HEK293 (cell line): ENCODE measurements at regions not wholly inside any gene's neighbourhood (a gene's known extent, or its start where the extent isn't known, plus 50 kb on each side); places are given as distances from the start of the nearest gene placed in this dataset.

Source experiments
- CTCF ChIA-PET: fragments of 350-600 bp; formaldehyde crosslinking; extraction: SDS; loops from one replicate; lab custom pipeline; 2021; ENCODE audit warnings: antibody characterized with exemption; lab: Yijun Ruan, JAX
- POLR2A ChIA-PET: fragments of 300-600 bp; formaldehyde crosslinking; extraction: SDS; loops from one replicate; lab custom pipeline; 2020; ENCODE audit warnings: antibody characterized with exemption, inconsistent platforms; lab: Yijun Ruan, JAX
- H3K27ac ChIP-seq: fragments of 200-500 bp; sonication (Bioruptor generic); 2 replicates; pipeline ENCODE4 v1.5.1; 2014; ENCODE audit warnings: low read depth, low read length, control low read depth, inconsistent platforms; ENCODE audit errors: extremely low read depth
- H3K36me3 ChIP-seq, 2 experiments: fragments of 200-500 bp in 1 of 2; sonication (Bioruptor generic) in 1 of 2; 1 replicate in 1 of 2; 2 replicates in 1 of 2; pipeline ENCODE4 v1.5.1; 2014 to 2017; ENCODE audit warnings: inconsistent platforms in 2 of 2, low read length in 2 of 2; ENCODE audit not compliant: control insufficient read depth in 2 of 2, insufficient read depth in 1 of 2
- H3K4me1 ChIP-seq: fragments of 200-500 bp; sonication (Bioruptor generic); 2 replicates; pipeline ENCODE4 v1.5.1; 2014; ENCODE audit warnings: mild to moderate bottlenecking, low read length, inconsistent platforms; ENCODE audit not compliant: control insufficient read depth, insufficient read depth
- H3K4me3 ChIP-seq: 2 replicates; pipeline ENCODE4 v1.5.1; 2011; ENCODE audit warnings: low read depth, mild to moderate bottlenecking, control low read depth, low read length, moderate library complexity
- H3K9me3 ChIP-seq: fragments of 200-500 bp; sonication (Bioruptor generic); 2 replicates; pipeline ENCODE4 v1.5.1; 2014; ENCODE audit warnings: low read depth, low read length, inconsistent platforms; ENCODE audit not compliant: control insufficient read depth, insufficient read depth
- FEZF1 ChIP-seq: fragments of 450-650 bp; formaldehyde crosslinking; IDR thresholded peaks from 2 replicates; pipeline ENCODE4 v1.5.1; 2016; ENCODE audit warnings: missing biosample characterization, missing genetic modification characterization
- KLF1 ChIP-seq: fragments of 450-650 bp; formaldehyde crosslinking; IDR thresholded peaks from 2 replicates; pipeline ENCODE4 v1.5.1; 2016; ENCODE audit warnings: missing biosample characterization, missing genetic modification characterization
- MZF1 ChIP-seq: fragments of 450-650 bp; formaldehyde crosslinking; IDR thresholded peaks from 2 replicates; pipeline ENCODE4 v1.5.1; 2017; ENCODE audit warnings: missing biosample characterization, missing genetic modification characterization, borderline replicate concordance
- SETDB1 ChIP-seq: IDR thresholded peaks from one replicate; pipeline ENCODE4 v1.6.1; 2017; ENCODE audit warnings: mild to moderate bottlenecking, low read length, moderate library complexity, mixed read lengths; ENCODE audit not compliant: insufficient read length
- WT1 ChIP-seq: fragments of 450-650 bp; formaldehyde crosslinking; IDR thresholded peaks from 2 replicates; pipeline ENCODE4 v1.5.1; 2016; ENCODE audit warnings: missing biosample characterization, missing genetic modification characterization
- ZBTB20 ChIP-seq: fragments of 450-650 bp; formaldehyde crosslinking; IDR thresholded peaks from 2 replicates; pipeline ENCODE4 v1.5.1; 2016; ENCODE audit warnings: missing biosample characterization, missing genetic modification characterization
- ZBTB48 ChIP-seq: fragments of 450-650 bp; formaldehyde crosslinking; IDR thresholded peaks from 2 replicates; pipeline ENCODE4 v1.5.1; 2016; ENCODE audit warnings: missing biosample characterization, missing genetic modification characterization
- ZFP41 ChIP-seq: fragments of 450-650 bp; formaldehyde crosslinking; IDR thresholded peaks from 2 replicates; pipeline ENCODE4 v1.5.1; 2016; ENCODE audit warnings: missing biosample characterization, missing genetic modification characterization, borderline replicate concordance
- ZIC2 ChIP-seq: fragments of 450-650 bp; formaldehyde crosslinking; IDR thresholded peaks from 2 replicates; pipeline ENCODE4 v1.5.1; 2016; ENCODE audit warnings: missing biosample characterization, missing genetic modification characterization
- ZNF114 ChIP-seq: fragments of 450-650 bp; formaldehyde crosslinking; IDR thresholded peaks from 2 replicates; pipeline ENCODE4 v1.5.0; 2017; ENCODE audit warnings: missing biosample characterization, missing genetic modification characterization
- ZNF202 ChIP-seq: fragments of 450-650 bp; formaldehyde crosslinking; IDR thresholded peaks from 2 replicates; pipeline ENCODE4 v1.5.1; 2016; ENCODE audit warnings: missing biosample characterization, missing genetic modification characterization, borderline replicate concordance
- ZNF266 ChIP-seq: fragments of 450-650 bp; formaldehyde crosslinking; IDR thresholded peaks from 2 replicates; pipeline ENCODE4 v1.5.1; 2016; ENCODE audit warnings: missing biosample characterization, missing genetic modification characterization, low read depth
- ZNF335 ChIP-seq: fragments of 450-650 bp; formaldehyde crosslinking; conservative IDR thresholded peaks from 2 replicates; pipeline ENCODE4 v1.5.1; 2016; ENCODE audit warnings: missing biosample characterization, missing genetic modification characterization
- ZNF416 ChIP-seq: fragments of 450-650 bp; formaldehyde crosslinking; IDR thresholded peaks from 2 replicates; pipeline ENCODE4 v1.5.1; 2016; ENCODE audit warnings: missing biosample characterization, missing genetic modification characterization
- ZNF510 ChIP-seq: fragments of 450-650 bp; formaldehyde crosslinking; IDR thresholded peaks from 2 replicates; pipeline ENCODE4 v1.5.1; 2018; ENCODE audit warnings: mild to moderate bottlenecking, missing genetic modification characterization, missing biosample characterization; ENCODE audit not compliant: insufficient replicate concordance
- ZNF621 ChIP-seq: fragments of 450-650 bp; formaldehyde crosslinking; IDR thresholded peaks from 2 replicates; pipeline ENCODE4 v1.5.1; 2017; ENCODE audit warnings: missing biosample characterization, missing genetic modification characterization
- ZNF658 ChIP-seq: fragments of 450-650 bp; formaldehyde crosslinking; IDR thresholded peaks from 2 replicates; pipeline ENCODE4; 2016; ENCODE audit warnings: missing biosample characterization, missing genetic modification characterization
- ZNF777 ChIP-seq: fragments of 450-650 bp; formaldehyde crosslinking; IDR thresholded peaks from 2 replicates; pipeline ENCODE4 v1.5.1; 2017; ENCODE audit warnings: missing biosample characterization, missing genetic modification characterization, borderline replicate concordance
- ZNF785 ChIP-seq: fragments of 450-650 bp; formaldehyde crosslinking; IDR thresholded peaks from 2 replicates; pipeline ENCODE4 v1.5.1; 2016; ENCODE audit warnings: missing biosample characterization, missing genetic modification characterization
- TF ChIP-seq, protein P1 (sequence below): fragments of 450-650 bp; formaldehyde crosslinking; IDR thresholded peaks from 2 replicates; pipeline ENCODE4 v1.5.1; 2016; ENCODE audit warnings: missing biosample characterization, missing genetic modification characterization
- TF ChIP-seq, protein P2 (sequence below): fragments of 450-650 bp; formaldehyde crosslinking; IDR thresholded peaks from 2 replicates; pipeline ENCODE4 v1.5.1; 2016; ENCODE audit warnings: missing biosample characterization, missing genetic modification characterization
- TF ChIP-seq, protein P3 (sequence below): fragments of 450-650 bp; formaldehyde crosslinking; IDR thresholded peaks from 2 replicates; pipeline ENCODE4 v1.5.1; 2016; ENCODE audit warnings: missing biosample characterization, missing genetic modification characterization
- TF ChIP-seq, protein P4 (sequence below): fragments of 450-650 bp; formaldehyde crosslinking; IDR thresholded peaks from 2 replicates; pipeline ENCODE4 v1.5.1; 2016; ENCODE audit warnings: missing biosample characterization, missing genetic modification characterization
- TF ChIP-seq, protein P5 (sequence below): fragments of 450-650 bp; formaldehyde crosslinking; IDR thresholded peaks from 2 replicates; pipeline ENCODE4 v1.5.1; 2016; ENCODE audit warnings: missing biosample characterization, missing genetic modification characterization
- TF ChIP-seq, protein P6 (sequence below): fragments of 450-650 bp; formaldehyde crosslinking; IDR thresholded peaks from 2 replicates; pipeline ENCODE4 v1.5.1; 2017; ENCODE audit warnings: missing biosample characterization, missing genetic modification characterization

DNA sequence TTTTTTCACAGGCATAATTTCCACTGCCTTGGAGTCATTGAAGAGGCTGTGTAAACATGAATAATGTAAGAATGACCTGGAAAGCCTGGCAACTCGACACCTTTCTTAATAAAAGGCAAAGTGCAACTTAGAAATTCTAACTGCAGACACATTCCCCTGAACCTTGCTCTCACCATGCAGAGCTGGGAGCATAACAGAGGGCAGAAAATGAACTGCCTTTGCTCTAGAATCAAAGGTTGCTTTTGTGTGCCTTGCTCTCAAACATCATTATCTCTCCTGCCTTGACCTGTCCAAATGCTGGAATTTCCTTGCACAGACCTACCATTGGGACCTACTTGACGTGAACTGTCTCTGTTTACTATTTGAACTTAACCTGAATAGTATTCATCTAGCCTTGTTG, 462.0 kb upstream of the ZNF462 start:
- Histone ChIP-seq H3K9me3 (no peaks in the 10 kb centered on the region), H3K36me3 (no peaks in the 10 kb centered on the region), H3K4me3 (no peak overlapping the region), H3K4me1 (no peaks in the 10 kb centered on the region), H3K27ac (no peak overlapping the region)
- ChIA-PET POLR2A (no interaction called here), CTCF (interaction anchor here (1.7 kb wide), 1 partner anchor 8 kb away, joined by 4 read pairs; no protein-coding TSS in a partner anchor)
- TF ChIP-seq ZNF785 (tag by site-specific recombination) (no peak), ZFP41 (no peak), ZNF777 (tag by site-specific recombination) (no peak), ZNF114 (tag by site-specific recombination) (no peak), ZBTB48 (no peak), ZNF621 (tag by site-specific recombination) (no peak), ZIC2 (no peak), KLF1 (no peak), ZNF658 (no peak), MZF1 (tag by site-specific recombination) (no peak)
- TF ChIP-seq, protein P1, sequence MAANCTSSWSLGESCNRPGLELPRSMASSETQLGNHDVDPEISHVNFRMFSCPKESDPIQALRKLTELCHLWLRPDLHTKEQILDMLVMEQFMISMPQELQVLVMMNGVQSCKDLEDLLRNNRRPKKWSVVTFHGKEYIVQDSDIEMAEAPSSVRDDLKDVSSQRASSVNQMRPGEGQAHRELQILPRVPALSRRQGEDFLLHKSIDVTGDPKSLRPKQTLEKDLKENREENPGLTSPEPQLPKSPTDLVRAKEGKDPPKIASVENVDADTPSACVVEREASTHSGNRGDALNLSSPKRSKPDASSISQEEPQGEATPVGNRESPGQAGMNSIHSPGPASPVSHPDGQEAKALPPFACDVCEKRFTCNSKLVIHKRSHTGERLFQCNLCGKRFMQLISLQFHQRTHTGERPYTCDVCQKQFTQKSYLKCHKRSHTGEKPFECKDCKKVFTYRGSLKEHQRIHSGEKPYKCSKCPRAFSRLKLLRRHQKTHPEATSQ (tag by site-specific recombination), result no peak
- TF ChIP-seq, protein P2, sequence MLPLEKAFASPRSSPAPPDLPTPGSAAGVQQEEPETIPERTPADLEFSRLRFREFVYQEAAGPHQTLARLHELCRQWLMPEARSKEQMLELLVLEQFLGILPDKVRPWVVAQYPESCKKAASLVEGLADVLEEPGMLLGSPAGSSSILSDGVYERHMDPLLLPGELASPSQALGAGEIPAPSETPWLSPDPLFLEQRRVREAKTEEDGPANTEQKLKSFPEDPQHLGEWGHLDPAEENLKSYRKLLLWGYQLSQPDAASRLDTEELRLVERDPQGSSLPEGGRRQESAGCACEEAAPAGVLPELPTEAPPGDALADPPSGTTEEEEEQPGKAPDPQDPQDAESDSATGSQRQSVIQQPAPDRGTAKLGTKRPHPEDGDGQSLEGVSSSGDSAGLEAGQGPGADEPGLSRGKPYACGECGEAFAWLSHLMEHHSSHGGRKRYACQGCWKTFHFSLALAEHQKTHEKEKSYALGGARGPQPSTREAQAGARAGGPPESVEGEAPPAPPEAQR (tag by site-specific recombination), result no peak

DNA sequence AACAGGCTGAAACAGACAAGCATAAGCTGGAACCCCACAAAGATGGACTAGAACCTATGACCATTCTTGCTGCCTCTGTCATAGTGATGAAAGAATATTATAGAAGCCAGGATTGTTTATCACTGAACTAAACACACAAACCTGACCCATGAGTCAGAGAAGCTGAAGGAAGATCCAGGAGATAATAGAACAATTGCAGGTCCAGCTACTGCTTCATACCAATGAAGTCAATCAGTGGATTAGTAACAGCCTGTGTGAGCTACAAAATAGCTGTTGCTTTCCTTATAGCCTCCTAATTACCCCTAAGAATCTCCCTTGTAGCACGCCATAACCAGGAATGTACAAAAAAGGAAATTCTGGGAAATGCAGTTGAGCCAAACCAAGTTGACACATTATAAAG, 459.9 kb upstream of the ZNF462 start:
- Histone ChIP-seq H3K36me3 (no peaks in the 10 kb centered on the region), H3K4me3 (no peak overlapping the region), H3K4me1 (no peaks in the 10 kb centered on the region), H3K9me3 (no peaks in the 10 kb centered on the region), H3K27ac (no peak overlapping the region)
- CTCF ChIA-PET, result interaction anchor here (0.6 kb wide), 1 partner anchor 54 kb away, joined by 3 read pairs; no protein-coding TSS in a partner anchor
- POLR2A ChIA-PET, result no interaction called here
- TF ChIP-seq, protein P3, sequence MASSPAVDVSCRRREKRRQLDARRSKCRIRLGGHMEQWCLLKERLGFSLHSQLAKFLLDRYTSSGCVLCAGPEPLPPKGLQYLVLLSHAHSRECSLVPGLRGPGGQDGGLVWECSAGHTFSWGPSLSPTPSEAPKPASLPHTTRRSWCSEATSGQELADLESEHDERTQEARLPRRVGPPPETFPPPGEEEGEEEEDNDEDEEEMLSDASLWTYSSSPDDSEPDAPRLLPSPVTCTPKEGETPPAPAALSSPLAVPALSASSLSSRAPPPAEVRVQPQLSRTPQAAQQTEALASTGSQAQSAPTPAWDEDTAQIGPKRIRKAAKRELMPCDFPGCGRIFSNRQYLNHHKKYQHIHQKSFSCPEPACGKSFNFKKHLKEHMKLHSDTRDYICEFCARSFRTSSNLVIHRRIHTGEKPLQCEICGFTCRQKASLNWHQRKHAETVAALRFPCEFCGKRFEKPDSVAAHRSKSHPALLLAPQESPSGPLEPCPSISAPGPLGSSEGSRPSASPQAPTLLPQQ (tag by site-specific recombination), result no peak
- TF ChIP-seq FEZF1 (tag by site-specific recombination) (no peak), SETDB1 (no peak), ZNF335 (no peak), ZBTB20 (tag by site-specific recombination) (no peak), WT1 (tag by site-specific recombination) (no peak), ZNF202 (no peak), ZNF266 (tag by site-specific recombination) (no peak), ZNF510 (no peak), ZNF416 (no peak)
- TF ChIP-seq, protein P4, sequence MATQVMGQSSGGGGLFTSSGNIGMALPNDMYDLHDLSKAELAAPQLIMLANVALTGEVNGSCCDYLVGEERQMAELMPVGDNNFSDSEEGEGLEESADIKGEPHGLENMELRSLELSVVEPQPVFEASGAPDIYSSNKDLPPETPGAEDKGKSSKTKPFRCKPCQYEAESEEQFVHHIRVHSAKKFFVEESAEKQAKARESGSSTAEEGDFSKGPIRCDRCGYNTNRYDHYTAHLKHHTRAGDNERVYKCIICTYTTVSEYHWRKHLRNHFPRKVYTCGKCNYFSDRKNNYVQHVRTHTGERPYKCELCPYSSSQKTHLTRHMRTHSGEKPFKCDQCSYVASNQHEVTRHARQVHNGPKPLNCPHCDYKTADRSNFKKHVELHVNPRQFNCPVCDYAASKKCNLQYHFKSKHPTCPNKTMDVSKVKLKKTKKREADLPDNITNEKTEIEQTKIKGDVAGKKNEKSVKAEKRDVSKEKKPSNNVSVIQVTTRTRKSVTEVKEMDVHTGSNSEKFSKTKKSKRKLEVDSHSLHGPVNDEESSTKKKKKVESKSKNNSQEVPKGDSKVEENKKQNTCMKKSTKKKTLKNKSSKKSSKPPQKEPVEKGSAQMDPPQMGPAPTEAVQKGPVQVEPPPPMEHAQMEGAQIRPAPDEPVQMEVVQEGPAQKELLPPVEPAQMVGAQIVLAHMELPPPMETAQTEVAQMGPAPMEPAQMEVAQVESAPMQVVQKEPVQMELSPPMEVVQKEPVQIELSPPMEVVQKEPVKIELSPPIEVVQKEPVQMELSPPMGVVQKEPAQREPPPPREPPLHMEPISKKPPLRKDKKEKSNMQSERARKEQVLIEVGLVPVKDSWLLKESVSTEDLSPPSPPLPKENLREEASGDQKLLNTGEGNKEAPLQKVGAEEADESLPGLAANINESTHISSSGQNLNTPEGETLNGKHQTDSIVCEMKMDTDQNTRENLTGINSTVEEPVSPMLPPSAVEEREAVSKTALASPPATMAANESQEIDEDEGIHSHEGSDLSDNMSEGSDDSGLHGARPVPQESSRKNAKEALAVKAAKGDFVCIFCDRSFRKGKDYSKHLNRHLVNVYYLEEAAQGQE (tag by site-specific recombination), result no peak
- TF ChIP-seq, protein P5, sequence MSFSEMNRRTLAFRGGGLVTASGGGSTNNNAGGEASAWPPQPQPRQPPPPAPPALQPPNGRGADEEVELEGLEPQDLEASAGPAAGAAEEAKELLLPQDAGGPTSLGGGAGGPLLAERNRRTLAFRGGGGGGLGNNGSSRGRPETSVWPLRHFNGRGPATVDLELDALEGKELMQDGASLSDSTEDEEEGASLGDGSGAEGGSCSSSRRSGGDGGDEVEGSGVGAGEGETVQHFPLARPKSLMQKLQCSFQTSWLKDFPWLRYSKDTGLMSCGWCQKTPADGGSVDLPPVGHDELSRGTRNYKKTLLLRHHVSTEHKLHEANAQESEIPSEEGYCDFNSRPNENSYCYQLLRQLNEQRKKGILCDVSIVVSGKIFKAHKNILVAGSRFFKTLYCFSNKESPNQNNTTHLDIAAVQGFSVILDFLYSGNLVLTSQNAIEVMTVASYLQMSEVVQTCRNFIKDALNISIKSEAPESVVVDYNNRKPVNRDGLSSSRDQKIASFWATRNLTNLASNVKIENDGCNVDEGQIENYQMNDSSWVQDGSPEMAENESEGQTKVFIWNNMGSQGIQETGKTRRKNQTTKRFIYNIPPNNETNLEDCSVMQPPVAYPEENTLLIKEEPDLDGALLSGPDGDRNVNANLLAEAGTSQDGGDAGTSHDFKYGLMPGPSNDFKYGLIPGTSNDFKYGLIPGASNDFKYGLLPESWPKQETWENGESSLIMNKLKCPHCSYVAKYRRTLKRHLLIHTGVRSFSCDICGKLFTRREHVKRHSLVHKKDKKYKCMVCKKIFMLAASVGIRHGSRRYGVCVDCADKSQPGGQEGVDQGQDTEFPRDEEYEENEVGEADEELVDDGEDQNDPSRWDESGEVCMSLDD (tag by site-specific recombination), result no peak
- TF ChIP-seq, protein P6, sequence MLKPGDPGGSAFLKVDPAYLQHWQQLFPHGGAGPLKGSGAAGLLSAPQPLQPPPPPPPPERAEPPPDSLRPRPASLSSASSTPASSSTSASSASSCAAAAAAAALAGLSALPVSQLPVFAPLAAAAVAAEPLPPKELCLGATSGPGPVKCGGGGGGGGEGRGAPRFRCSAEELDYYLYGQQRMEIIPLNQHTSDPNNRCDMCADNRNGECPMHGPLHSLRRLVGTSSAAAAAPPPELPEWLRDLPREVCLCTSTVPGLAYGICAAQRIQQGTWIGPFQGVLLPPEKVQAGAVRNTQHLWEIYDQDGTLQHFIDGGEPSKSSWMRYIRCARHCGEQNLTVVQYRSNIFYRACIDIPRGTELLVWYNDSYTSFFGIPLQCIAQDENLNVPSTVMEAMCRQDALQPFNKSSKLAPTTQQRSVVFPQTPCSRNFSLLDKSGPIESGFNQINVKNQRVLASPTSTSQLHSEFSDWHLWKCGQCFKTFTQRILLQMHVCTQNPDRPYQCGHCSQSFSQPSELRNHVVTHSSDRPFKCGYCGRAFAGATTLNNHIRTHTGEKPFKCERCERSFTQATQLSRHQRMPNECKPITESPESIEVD (tag by site-specific recombination), result no peak
